Transverse colon (tissue), 4 donors: ENCODE measurements at regions not wholly inside any gene's neighbourhood (a gene's known extent, or its start where the extent isn't known, plus 50 kb on each side); places are given as distances from the start of the nearest gene placed in this dataset.

Experiments used
- DNase-seq: peaks from one replicate; pipeline ENCODE4 v3.0.0-alpha.2; 2019
- H3K27ac ChIP-seq, 4 donors: fragments of 200-600 bp; sonication (generic); 2 replicates each; pipeline ENCODE4 v1.5.1; 2016 to 2018; ENCODE audit warnings: inconsistent platforms in 4 of 4
- H3K27me3 ChIP-seq: fragments of 200-600 bp; sonication (generic); 2 replicates; pipeline ENCODE4 v1.5.1; 2017; ENCODE audit warnings: inconsistent platforms
- H3K36me3 ChIP-seq, 4 donors: fragments of 200-600 bp; sonication (generic); 2 replicates each; pipeline ENCODE4 v1.5.1; 2017 to 2019; ENCODE audit warnings: inconsistent platforms in 4 of 4
- H3K4me1 ChIP-seq, 4 donors: fragments of 200-600 bp; sonication (generic); 2 replicates each; pipeline ENCODE4 v1.5.1; 2017 to 2020; ENCODE audit warnings: inconsistent platforms in 4 of 4
- H3K4me3 ChIP-seq, 4 donors: fragments of 200-600 bp; sonication (generic); 1 replicate in 1 of 4; 2 replicates in 3 of 4; pipeline versions ENCODE4 v1.5.1 to v1.6.1; 2017 to 2019; ENCODE audit warnings: inconsistent platforms in 4 of 4
- H3K9me3 ChIP-seq, 2 donors: fragments of 200-600 bp; sonication (generic); 2 replicates each; pipeline ENCODE4 v1.5.1; 2017 to 2019; ENCODE audit warnings: inconsistent platforms in 2 of 2
- EP300 ChIP-seq: sonication (generic); formaldehyde crosslinking; IDR thresholded peaks from one replicate; pipeline ENCODE4 v1.6.1; 2017; ENCODE audit warnings: antibody characterized with exemption, low read depth
- POLR2A ChIP-seq: fragments of 450-650 bp; IDR thresholded peaks from one replicate; pipeline ENCODE4 v1.6.1; 2016; ENCODE audit warnings: antibody characterized with exemption, mild to moderate bottlenecking, moderate library complexity
- POLR2AphosphoS5 ChIP-seq, 3 donors: sonication (generic); formaldehyde crosslinking; IDR thresholded peaks; one replicate each; pipeline ENCODE4 v1.6.1; 2016; ENCODE audit warnings: antibody characterized with exemption in 3 of 3
- WGBS, 2 donors: methylation state at CpG; one replicate each; pipeline ENCODE4 v1.1.5; 2018; ENCODE audit warnings: low coverage in 1 of 2; 5-methylcytosine and 5-hydroxymethylcytosine counted together
- in situ Hi-C, 4 donors: fragments of 200-750 bp; cut with MboI; loops; one replicate each; pipeline versions ENCODE4 v1.15.0 to v1.15.1; 2017; ENCODE audit warnings: low sequenced_read_pairs in 3 of 4, low pct_ligation_motif_present in 1 of 4, low pct_unique_long_range_greater_than_20kb in 1 of 4
- intact Hi-C: fragments of 100-400 bp; cut with DNase I; formaldehyde crosslinking; loops from one replicate; pipeline ENCODE4 v1.15.1; 2023; ENCODE audit warnings: low total_unique reads
- TF ChIP-seq, protein P1 (sequence below), 5 experiments: fragments of 200-600 bp in 3 of 5; fragments of 450-650 bp in 2 of 5; sonication (generic) in 3 of 5; IDR thresholded peaks; 1 replicate in 2 of 5; 2 replicates in 3 of 5; pipeline ENCODE4 v1.5.1; 2016 to 2017; ENCODE audit warnings: antibody characterized with exemption in 5 of 5, inconsistent platforms in 3 of 5, mild to moderate bottlenecking in 2 of 5, moderate library complexity in 1 of 5

GRCh38 chr6:154894902-154895301, 100.2 kb upstream of the TIAM2 start:
- intact Hi-C loops (no loop called here), in situ Hi-C loops (no loop called here)
- H3K4me1 ChIP-seq = peaks cover 0 to 9% (median 0%) of the 10 kb centered on the region in 4 donors

DNA sequence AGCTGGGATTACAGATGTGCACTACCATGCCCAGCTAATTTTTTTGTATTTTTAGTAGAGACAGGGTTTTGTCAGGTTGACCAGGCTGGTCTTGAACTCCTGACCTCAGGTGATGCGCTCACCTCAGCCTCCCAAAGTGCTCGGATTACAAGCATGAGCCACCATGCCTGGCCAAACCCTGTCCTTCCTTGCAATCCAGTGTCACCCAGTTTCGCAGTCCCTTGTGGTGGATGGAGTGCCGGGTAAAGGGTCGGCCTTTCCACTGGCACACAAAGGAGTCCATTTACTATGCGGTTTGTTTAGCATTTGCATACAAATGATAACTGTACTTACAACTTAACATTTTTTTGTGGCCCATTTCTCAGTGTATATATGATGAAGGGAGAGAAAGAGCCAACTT, 99.3 kb upstream of the TIAM2 start:
- Histone ChIP-seq H3K27me3 (no peaks in the 10 kb centered on the region), H3K4me1 (peaks cover 0 to 9% (median 0%) of the 10 kb centered on the region in 4 donors), H3K9me3 (no peaks in the 10 kb centered on the region), H3K4me3 (no peak overlapping the region), H3K27ac (no peak overlapping the region), H3K36me3 (peaks cover 0 to 4% (median 0%) of the 10 kb centered on the region in 4 donors)
- in situ Hi-C loops = no loop called here
- TF ChIP-seq, protein P1, sequence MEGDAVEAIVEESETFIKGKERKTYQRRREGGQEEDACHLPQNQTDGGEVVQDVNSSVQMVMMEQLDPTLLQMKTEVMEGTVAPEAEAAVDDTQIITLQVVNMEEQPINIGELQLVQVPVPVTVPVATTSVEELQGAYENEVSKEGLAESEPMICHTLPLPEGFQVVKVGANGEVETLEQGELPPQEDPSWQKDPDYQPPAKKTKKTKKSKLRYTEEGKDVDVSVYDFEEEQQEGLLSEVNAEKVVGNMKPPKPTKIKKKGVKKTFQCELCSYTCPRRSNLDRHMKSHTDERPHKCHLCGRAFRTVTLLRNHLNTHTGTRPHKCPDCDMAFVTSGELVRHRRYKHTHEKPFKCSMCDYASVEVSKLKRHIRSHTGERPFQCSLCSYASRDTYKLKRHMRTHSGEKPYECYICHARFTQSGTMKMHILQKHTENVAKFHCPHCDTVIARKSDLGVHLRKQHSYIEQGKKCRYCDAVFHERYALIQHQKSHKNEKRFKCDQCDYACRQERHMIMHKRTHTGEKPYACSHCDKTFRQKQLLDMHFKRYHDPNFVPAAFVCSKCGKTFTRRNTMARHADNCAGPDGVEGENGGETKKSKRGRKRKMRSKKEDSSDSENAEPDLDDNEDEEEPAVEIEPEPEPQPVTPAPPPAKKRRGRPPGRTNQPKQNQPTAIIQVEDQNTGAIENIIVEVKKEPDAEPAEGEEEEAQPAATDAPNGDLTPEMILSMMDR (IDR thresholded peaks at IDR 0.05) = no peak
- no peak for TF ChIP-seq POLR2A
- TF ChIP-seq POLR2AphosphoS5 (IDR thresholded peaks at IDR 0.05) = no peak
- no peak for TF ChIP-seq EP300
- DNase-seq = no peak
- intact Hi-C loops = no loop called here
- WGBS, 2 donors = 96% methylated on average over 6 of the region's 6 CpGs; no CpG with 5 or more reads in 1 of the 2 donors

More at GRCh38 chr6:154894902-154895301, 100.2 kb upstream of the TIAM2 start:
- Histone ChIP-seq H3K27me3 (no peaks in the 10 kb centered on the region), H3K36me3 (peaks cover 0 to 4% (median 0%) of the 10 kb centered on the region in 4 donors), H3K9me3 (no peaks in the 10 kb centered on the region), H3K27ac (no peak overlapping the region), H3K4me3 (no peak overlapping the region)
- TF ChIP-seq, protein P1 (IDR thresholded peaks at IDR 0.05) = no peak
- TF ChIP-seq POLR2A = no peak
- TF ChIP-seq EP300 = no peak
- TF ChIP-seq POLR2AphosphoS5 (IDR thresholded peaks at IDR 0.05) = no peak
- 84 to 94% methylated on average over 4 of the region's 4 CpGs for WGBS, 2 donors
- DNase-seq = no peak

DNA sequence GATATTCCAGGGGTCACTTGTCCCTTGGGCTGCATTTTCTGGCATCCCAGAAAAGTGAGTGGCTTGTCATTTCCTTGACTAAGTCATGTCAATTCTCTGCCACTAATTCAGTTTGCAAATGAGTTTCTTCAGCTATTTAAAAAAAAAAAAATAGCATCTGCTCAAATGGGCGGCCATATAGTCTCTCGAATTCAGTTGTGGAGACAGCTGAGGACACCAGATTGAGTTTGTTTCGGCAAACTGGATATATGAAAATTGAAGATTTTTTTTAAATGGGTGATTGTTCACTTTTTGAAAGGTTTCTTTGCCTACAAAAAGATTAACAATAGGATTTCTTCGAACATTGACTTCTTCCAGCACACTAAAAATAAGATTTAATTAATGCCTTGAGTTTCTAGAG, 96.3 kb upstream of the TIAM2 start:
- no peak overlapping the region for H3K4me3 ChIP-seq
- H3K36me3 ChIP-seq = peaks cover 0 to 4% (median 0%) of the 10 kb centered on the region in 4 donors
- no peak overlapping the region for H3K27ac ChIP-seq
- H3K27me3 ChIP-seq = no peaks in the 10 kb centered on the region
- TF ChIP-seq POLR2AphosphoS5 (IDR thresholded peaks at IDR 0.05) (no peak), EP300 (no peak), POLR2A (no peak)
- TF ChIP-seq, protein P1 (IDR thresholded peaks at IDR 0.05) = no peak
- intact Hi-C loops = no loop called here
- DNase-seq = no peak
- 98 to 100% methylated on average over 1 to 4 of the region's 4 CpGs for WGBS, 2 donors
- no peaks in the 10 kb centered on the region for H3K4me1 ChIP-seq
- H3K9me3 ChIP-seq = no peaks in the 10 kb centered on the region
- in situ Hi-C loops = no loop called here

- DNase-seq = no peak
- Histone ChIP-seq H3K9me3 (no peaks in the 10 kb centered on the region), H3K4me1 (no peaks in the 10 kb centered on the region), H3K27ac (no peak overlapping the region), H3K4me3 (no peak overlapping the region), H3K27me3 (no peaks in the 10 kb centered on the region), H3K36me3 (peaks cover 0 to 4% (median 0%) of the 10 kb centered on the region in 4 donors)
- TF ChIP-seq, protein P1 (IDR thresholded peaks at IDR 0.05) = no peak
- TF ChIP-seq EP300 (no peak), POLR2AphosphoS5 (IDR thresholded peaks at IDR 0.05) (no peak), POLR2A (no peak)
- in situ Hi-C loops (no loop called here), intact Hi-C loops (no loop called here)
- 91 to 93% methylated on average over 5 to 10 of the region's 10 CpGs for WGBS, 2 donors
Measured at GRCh38 chr6:154899824-154900463, 95.2 kb upstream of the TIAM2 start.
